ENCODE measurements at regions not wholly inside any gene's neighbourhood (a gene's known extent, or its start where the extent isn't known, plus 50 kb on each side); places are given as distances from the start of the nearest gene placed in this dataset.

- no peak for DNase-seq (ENCODE audit: low read depth, low spot score)
These were observed 498.8 kb downstream of the ARHGEF28 start for GRCh38 chr5:74124826-74125225.

- no peak for DNase-seq (ENCODE audit: low read depth, low spot score)
These were observed 497.9 kb downstream of the ARHGEF28 start for GRCh38 chr5:74123929-74124328.

GRCh38 chr5:74122979-74123590, 497.1 kb downstream of the ARHGEF28 start:
- no peak for DNase-seq (ENCODE audit: low read depth, low spot score)

- DNase-seq (ENCODE audit: low read depth, low spot score), result no peak
These were observed 496.2 kb downstream of the ARHGEF28 start for GRCh38 chr5:74122175-74122574.

GRCh38 chr5:74120585-74120984, 494.6 kb downstream of the ARHGEF28 start:
- no peak for DNase-seq (ENCODE audit: low read depth, low spot score)

GRCh38 chr5:74118071-74118470, 492.1 kb downstream of the ARHGEF28 start:
- no peak for DNase-seq (ENCODE audit: low read depth, low spot score)

GRCh38 chr5:74116984-74117383, 491.0 kb downstream of the ARHGEF28 start:
- no peak for DNase-seq (ENCODE audit: low read depth, low spot score)

- no peak for DNase-seq (ENCODE audit: low read depth, low spot score)
These were observed 490.3 kb downstream of the ARHGEF28 start for GRCh38 chr5:74116266-74116665.

GRCh38 chr5:74113927-74114326, 487.9 kb downstream of the ARHGEF28 start:
- no peak for DNase-seq (ENCODE audit: low read depth, low spot score)

GRCh38 chr5:74113196-74113540, 487.2 kb downstream of the ARHGEF28 start:
- no peak for DNase-seq (ENCODE audit: low read depth, low spot score)

GRCh38 chr5:74112372-74113195, 486.6 kb downstream of the ARHGEF28 start:
- DNase-seq (ENCODE audit: low read depth, low spot score), result no peak

- DNase-seq (ENCODE audit: low read depth, low spot score), result no peak
These were observed 485.8 kb downstream of the ARHGEF28 start for GRCh38 chr5:74111764-74112163.

- DNase-seq (ENCODE audit: low read depth, low spot score), result no peak
These were observed 483.3 kb downstream of the ARHGEF28 start for GRCh38 chr5:74109344-74109743.

GRCh38 chr5:74107899-74108298, 481.9 kb downstream of the ARHGEF28 start:
- DNase-seq (ENCODE audit: low read depth, low spot score), result no peak

GRCh38 chr5:74105126-74105780, 479.3 kb downstream of the ARHGEF28 start:
- no peak for DNase-seq (ENCODE audit: low read depth, low spot score)

GRCh38 chr5:74103131-74104023, 477.4 kb downstream of the ARHGEF28 start:
- no peak for DNase-seq (ENCODE audit: low read depth, low spot score)

GRCh38 chr5:74100268-74100665, 474.3 kb downstream of the ARHGEF28 start:
- no peak for DNase-seq (ENCODE audit: low read depth, low spot score)

- no peak for DNase-seq (ENCODE audit: low read depth, low spot score)
These were observed 473.7 kb downstream of the ARHGEF28 start for GRCh38 chr5:74099538-74100267.

- DNase-seq (ENCODE audit: low read depth, low spot score), result no peak
These were observed 472.9 kb downstream of the ARHGEF28 start for GRCh38 chr5:74098941-74099340.

- no peak for DNase-seq (ENCODE audit: low read depth, low spot score)
These were observed 472.5 kb downstream of the ARHGEF28 start for GRCh38 chr5:74098456-74098855.

- no peak for DNase-seq (ENCODE audit: low read depth, low spot score)
These were observed 470.3 kb downstream of the ARHGEF28 start for GRCh38 chr5:74096325-74096724.

Measured in brain pericyte (primary cell).